ENCODE measurements at regions not wholly inside any gene's neighbourhood (a gene's known extent, or its start where the extent isn't known, plus 50 kb on each side); places are given as distances from the start of the nearest gene placed in this dataset.

DNA sequence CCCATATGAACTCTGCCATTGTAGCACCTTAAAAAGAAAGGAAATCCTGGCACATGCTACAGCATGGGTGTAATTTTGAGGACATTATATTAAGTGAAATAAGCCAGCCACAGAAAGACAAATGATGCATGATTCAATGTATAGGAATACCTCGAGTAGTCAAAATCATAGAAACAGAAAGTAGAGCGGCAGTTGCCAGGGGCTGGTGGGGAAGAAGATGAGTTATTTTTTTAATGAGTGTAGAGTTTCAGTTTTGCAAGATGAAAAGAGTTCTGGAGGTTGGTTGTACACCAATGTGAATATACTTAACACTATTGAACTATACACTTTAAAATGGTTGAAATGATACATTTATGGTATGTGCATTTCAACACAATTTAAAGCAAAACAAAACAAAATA, 133.0 kb downstream of the ZDHHC21 start:
- Mint-ChIP-seq H3K4me3 (no peak overlapping the region), H3K27me3 (no peaks in the 10 kb centered on the region), H3K27ac (no peak overlapping the region), H3K4me1 (ENCODE audit: unreplicated experiment) (peaks cover 26% of the 10 kb centered on the region), H3K36me3 (no peaks in the 10 kb centered on the region), H3K9me3 (peaks cover 5% of the 10 kb centered on the region)
- no peak for TF ChIP-seq CTCF (conservative IDR thresholded peaks at IDR 0.05)
- DNase-seq (ENCODE audit: extremely low spot score, unreplicated experiment), result no peak

GRCh38 chr9:14554886-14555285, 138.3 kb downstream of the ZDHHC21 start:
- no peaks in the 10 kb centered on the region for H3K9me3 Mint-ChIP-seq
- DNase-seq (ENCODE audit: extremely low spot score, unreplicated experiment), result no peak
- peaks cover 8% of the 10 kb centered on the region for H3K4me1 Mint-ChIP-seq (ENCODE audit: unreplicated experiment)
- no peaks in the 10 kb centered on the region for H3K27me3 Mint-ChIP-seq
- no peak overlapping the region for H3K4me3 Mint-ChIP-seq
- no peak for TF ChIP-seq CTCF (conservative IDR thresholded peaks at IDR 0.05)
- H3K36me3 Mint-ChIP-seq, result no peaks in the 10 kb centered on the region
- no peak overlapping the region for H3K27ac Mint-ChIP-seq

DNA sequence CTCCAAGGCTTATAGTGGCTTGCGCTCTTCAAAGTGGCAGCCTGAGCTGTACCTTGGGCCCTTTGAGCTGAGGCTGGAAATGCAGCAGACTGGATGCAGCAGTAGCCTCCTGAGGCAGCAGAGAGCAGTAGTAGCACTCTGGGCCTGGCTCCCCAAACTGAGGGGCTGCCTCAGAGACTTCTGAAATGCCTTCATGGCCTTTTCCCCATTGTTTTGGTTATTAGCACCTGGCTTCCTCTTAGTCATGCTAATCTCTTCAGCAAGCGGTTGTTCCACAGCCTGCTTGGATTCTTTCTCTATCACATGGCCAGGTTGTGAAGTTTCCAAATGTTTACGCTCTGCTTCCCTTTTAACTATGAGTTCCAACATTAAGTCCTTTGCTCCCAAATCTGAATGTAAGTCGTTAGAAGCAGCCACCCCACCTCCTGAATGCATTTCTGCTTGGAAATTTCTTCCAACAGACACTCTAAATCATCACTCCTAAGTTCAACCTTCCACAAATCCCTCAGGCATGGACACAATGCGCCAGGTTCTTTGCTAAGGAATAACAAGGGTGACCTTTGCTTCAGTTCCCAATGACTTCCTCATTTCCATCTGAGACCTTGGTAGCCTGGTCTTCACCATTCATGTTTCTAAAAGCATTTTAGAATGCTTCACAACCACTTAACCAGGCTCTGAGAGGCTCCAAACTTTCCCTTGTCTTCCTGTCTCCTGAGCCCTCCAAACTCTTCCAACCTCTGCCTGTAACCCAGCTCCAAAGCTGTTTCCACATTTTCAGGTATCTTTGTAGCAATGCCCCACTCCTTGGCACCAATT, 145.8 kb downstream of the ZDHHC21 start:
- Mint-ChIP-seq H3K9me3 (no peaks in the 10 kb centered on the region), H3K36me3 (no peaks in the 10 kb centered on the region), H3K27me3 (no peaks in the 10 kb centered on the region), H3K27ac (no peak overlapping the region), H3K4me1 (ENCODE audit: unreplicated experiment) (no peaks in the 10 kb centered on the region), H3K4me3 (no peak overlapping the region)
- TF ChIP-seq CTCF (conservative IDR thresholded peaks at IDR 0.05), result no peak
- DNase-seq (ENCODE audit: extremely low spot score, unreplicated experiment), result no peak

- Mint-ChIP-seq H3K27ac (no peak overlapping the region), H3K36me3 (no peaks in the 10 kb centered on the region), H3K4me3 (no peak overlapping the region), H3K4me1 (ENCODE audit: unreplicated experiment) (no peaks in the 10 kb centered on the region), H3K27me3 (no peaks in the 10 kb centered on the region), H3K9me3 (no peaks in the 10 kb centered on the region)
- no peak for TF ChIP-seq CTCF (conservative IDR thresholded peaks at IDR 0.05)
- DNase-seq (ENCODE audit: extremely low spot score, unreplicated experiment), result no peak
Observed at GRCh38 chr9:14546693-14547092, 146.5 kb downstream of the ZDHHC21 start.

GRCh38 chr9:14542071-14542470, 151.2 kb downstream of the ZDHHC21 start:
- no peak for TF ChIP-seq CTCF (conservative IDR thresholded peaks at IDR 0.05)
- Mint-ChIP-seq H3K9me3 (peaks cover 5% of the 10 kb centered on the region), H3K27me3 (no peaks in the 10 kb centered on the region), H3K36me3 (no peaks in the 10 kb centered on the region), H3K4me1 (ENCODE audit: unreplicated experiment) (peaks cover 7% of the 10 kb centered on the region), H3K27ac (no peak overlapping the region), H3K4me3 (no peak overlapping the region)
- no peak for DNase-seq (ENCODE audit: extremely low spot score, unreplicated experiment)
